Activated CD4-positive, alpha-beta T cell treated with anti-CD3 and anti-CD28 coated beads, Interleukin-2, amount 10 ng/mL, durations not matched to agents 24 days and 14 days (primary cell): ENCODE measurements at regions not wholly inside any gene's neighbourhood (a gene's known extent, or its start where the extent isn't known, plus 50 kb on each side); places are given as distances from the start of the nearest gene placed in this dataset.
"Not testable (repeated sequence)": the region's sequence is repeated elsewhere in the genome, so short reads cannot be mapped to it uniquely, and the experiment has no call there.

Source experiments
- DNase-seq: peaks from one replicate; pipeline ENCODE4 v3.0.0; 2022
- H3K27ac Mint-ChIP-seq: one replicate; pipeline ENCODE4 v1.8.0; 2022; ENCODE audit warnings: mild to moderate bottlenecking, mixed read lengths
- H3K27me3 Mint-ChIP-seq: one replicate; pipeline ENCODE4 v1.8.0; 2022; ENCODE audit warnings: mixed read lengths
- H3K36me3 Mint-ChIP-seq: one replicate; pipeline ENCODE4 v1.8.0; 2022; ENCODE audit warnings: low read depth, mild to moderate bottlenecking, mixed read lengths
- H3K4me1 Mint-ChIP-seq: one replicate; pipeline ENCODE4 v1.8.0; 2021; ENCODE audit warnings: mixed read lengths
- H3K4me3 Mint-ChIP-seq: one replicate; pipeline ENCODE4 v1.8.0; 2022; ENCODE audit warnings: mild to moderate bottlenecking, moderate library complexity, mixed read lengths
- H3K9me3 Mint-ChIP-seq: one replicate; pipeline ENCODE4 v1.8.0; 2021; ENCODE audit warnings: mixed read lengths
- intact Hi-C: fragments of 100-400 bp; cut with micrococcal nuclease; formaldehyde crosslinking; loops from one replicate; pipeline ENCODE4 v1.15.1; 2023

- peaks cover 18% of the 10 kb centered on the region for H3K27me3 Mint-ChIP-seq
- intact Hi-C loops, H3K9me3 Mint-ChIP-seq, H3K27ac Mint-ChIP-seq, DNase-seq, H3K4me1 Mint-ChIP-seq, H3K4me3 Mint-ChIP-seq, H3K36me3 Mint-ChIP-seq: not testable (repeated sequence)
Measured at GRCh38 chr22:49453019-49453418, 374.7 kb downstream of the BRD1 start.

DNA sequence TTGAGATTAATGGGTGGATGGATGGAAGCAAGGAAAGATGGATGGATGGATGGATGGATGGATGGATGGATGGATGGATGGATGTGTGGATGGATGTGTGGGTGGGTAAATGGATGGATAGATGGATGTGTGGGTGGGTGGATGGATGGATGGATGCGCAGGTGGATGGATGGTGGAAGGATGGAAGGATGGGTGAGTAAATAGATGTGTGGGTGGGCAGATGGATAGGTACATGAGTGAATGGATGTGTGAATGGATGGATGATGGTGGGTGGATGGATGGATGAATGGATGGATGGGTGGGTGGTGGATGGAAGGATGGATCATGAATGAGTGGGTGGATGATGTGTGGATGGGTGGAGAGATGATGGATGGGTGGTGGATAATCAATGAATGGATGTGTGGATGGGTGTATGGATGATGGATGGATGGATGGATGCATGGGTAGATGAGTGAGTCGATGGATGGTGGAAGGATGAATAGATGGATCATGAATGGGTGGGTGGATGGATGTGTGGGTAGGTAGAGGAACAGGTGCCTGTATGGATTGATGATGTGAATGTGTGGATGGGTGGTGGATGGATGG lies 375.2 kb downstream of the BRD1 start:
- peaks cover 18% of the 10 kb centered on the region for H3K27me3 Mint-ChIP-seq
- no peaks in the 10 kb centered on the region for H3K36me3 Mint-ChIP-seq
- H3K9me3 Mint-ChIP-seq, result no peaks in the 10 kb centered on the region
- DNase-seq, result no peak
- no peak overlapping the region for H3K4me3 Mint-ChIP-seq
- intact Hi-C loops, result no loop called here
- no peaks in the 10 kb centered on the region for H3K4me1 Mint-ChIP-seq
- no peak overlapping the region for H3K27ac Mint-ChIP-seq

DNA sequence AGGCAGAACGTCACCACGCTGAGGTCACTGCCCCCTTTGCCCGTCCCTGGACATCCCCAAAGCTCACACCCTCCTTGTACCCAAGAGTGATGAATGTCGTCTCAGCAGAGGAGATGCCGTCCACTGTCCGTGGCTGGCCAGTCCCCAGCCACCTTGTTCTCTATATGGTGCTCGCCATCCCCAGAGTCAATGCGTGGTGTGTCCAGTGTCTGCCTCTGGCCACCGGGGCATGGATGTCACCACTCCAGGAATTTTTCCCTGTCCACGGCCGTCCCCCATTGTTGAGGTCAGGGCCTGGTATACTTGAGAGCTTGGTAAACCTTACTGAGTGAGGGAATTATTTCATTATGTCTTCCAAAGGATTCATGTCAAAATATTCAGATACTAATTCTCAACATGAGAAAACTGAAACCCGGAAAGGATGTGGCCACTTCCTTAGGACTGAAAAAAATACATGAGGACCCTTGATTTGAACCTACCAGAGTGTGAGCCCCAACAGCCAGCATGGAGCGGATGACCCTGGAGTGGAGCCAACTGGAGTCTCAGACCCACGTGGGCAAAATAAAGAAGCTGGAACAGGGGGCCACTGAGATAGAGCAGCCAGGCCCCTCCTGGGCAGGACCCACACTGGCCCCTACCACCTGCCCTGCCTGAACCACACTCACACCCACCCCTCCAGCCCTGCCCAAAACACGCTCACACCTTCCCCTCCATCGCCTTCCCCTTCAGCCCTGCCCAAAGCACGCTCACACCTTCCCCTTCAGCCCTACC lies 376.4 kb downstream of the BRD1 start:
- intact Hi-C loops, result no loop called here

GRCh38 chr22:49450498-49450897 lies 377.2 kb downstream of the BRD1 start:
- peaks cover 18% of the 10 kb centered on the region for H3K27me3 Mint-ChIP-seq
- H3K4me3 Mint-ChIP-seq, result no peak overlapping the region
- peaks cover 2% of the 10 kb centered on the region for H3K4me1 Mint-ChIP-seq
- DNase-seq, result no peak
- no peaks in the 10 kb centered on the region for H3K36me3 Mint-ChIP-seq
- no peaks in the 10 kb centered on the region for H3K9me3 Mint-ChIP-seq
- no peak overlapping the region for H3K27ac Mint-ChIP-seq
- intact Hi-C loops, result no loop called here

More for the DNA sequence above, 376.4 kb downstream of the BRD1 start:
- no peak overlapping the region for H3K27ac Mint-ChIP-seq
- H3K4me3 Mint-ChIP-seq, result no peak overlapping the region
- peaks cover 18% of the 10 kb centered on the region for H3K27me3 Mint-ChIP-seq
- no peaks in the 10 kb centered on the region for H3K36me3 Mint-ChIP-seq
- peaks cover 2% of the 10 kb centered on the region for H3K4me1 Mint-ChIP-seq
- no peaks in the 10 kb centered on the region for H3K9me3 Mint-ChIP-seq
- DNase-seq, result no peak

- intact Hi-C loops, result no loop called here
- Mint-ChIP-seq H3K4me1 (peaks cover 2% of the 10 kb centered on the region), H3K9me3 (no peaks in the 10 kb centered on the region), H3K4me3 (no peak overlapping the region), H3K27me3 (peaks cover 18% of the 10 kb centered on the region), H3K27ac (no peak overlapping the region), H3K36me3 (no peaks in the 10 kb centered on the region)
- no peak for DNase-seq
Measured at GRCh38 chr22:49449811-49450446, 377.7 kb downstream of the BRD1 start.

- Mint-ChIP-seq H3K27ac (no peak overlapping the region), H3K9me3 (no peaks in the 10 kb centered on the region), H3K4me1 (peaks cover 2% of the 10 kb centered on the region), H3K4me3 (no peak overlapping the region), H3K27me3 (peaks cover 18% of the 10 kb centered on the region), H3K36me3 (no peaks in the 10 kb centered on the region)
- DNase-seq, result no peak
- intact Hi-C loops, result no loop called here
Measured at GRCh38 chr22:49449377-49449776, 378.3 kb downstream of the BRD1 start.

GRCh38 chr22:49448526-49448925 lies 379.1 kb downstream of the BRD1 start:
- H3K9me3 Mint-ChIP-seq, result no peaks in the 10 kb centered on the region
- H3K36me3 Mint-ChIP-seq, result no peaks in the 10 kb centered on the region
- H3K4me1 Mint-ChIP-seq, result peaks cover 2% of the 10 kb centered on the region
- peaks cover 18% of the 10 kb centered on the region for H3K27me3 Mint-ChIP-seq
- DNase-seq, result no peak
- H3K27ac Mint-ChIP-seq, result no peak overlapping the region
- intact Hi-C loops, result no loop called here
- H3K4me3 Mint-ChIP-seq, result no peak overlapping the region

GRCh38 chr22:49447837-49448236 lies 379.8 kb downstream of the BRD1 start:
- Mint-ChIP-seq H3K4me3 (no peak overlapping the region), H3K4me1 (peaks cover 2% of the 10 kb centered on the region), H3K9me3 (no peaks in the 10 kb centered on the region), H3K27me3 (peaks cover 18% of the 10 kb centered on the region), H3K27ac (no peak overlapping the region), H3K36me3 (no peaks in the 10 kb centered on the region)
- no peak for DNase-seq
- intact Hi-C loops, result no loop called here

GRCh38 chr22:49446759-49447710 lies 380.6 kb downstream of the BRD1 start:
- no peaks in the 10 kb centered on the region for H3K36me3 Mint-ChIP-seq
- H3K4me1 Mint-ChIP-seq, result peaks cover 2% of the 10 kb centered on the region
- H3K27me3 Mint-ChIP-seq, result peaks cover 18% of the 10 kb centered on the region
- no peak for DNase-seq
- intact Hi-C loops, result no loop called here
- no peak overlapping the region for H3K4me3 Mint-ChIP-seq
- no peaks in the 10 kb centered on the region for H3K9me3 Mint-ChIP-seq
- H3K27ac Mint-ChIP-seq, result no peak overlapping the region

- intact Hi-C loops, result no loop called here
- Mint-ChIP-seq H3K36me3 (no peaks in the 10 kb centered on the region), H3K4me1 (peaks cover 2% of the 10 kb centered on the region), H3K27ac (peak overlapping the region; percentile 39), H3K9me3 (no peaks in the 10 kb centered on the region), H3K27me3 (peaks cover 18% of the 10 kb centered on the region), H3K4me3 (no peak overlapping the region)
- DNase-seq, result no peak
Measured at GRCh38 chr22:49446145-49446758, 381.4 kb downstream of the BRD1 start.

DNA sequence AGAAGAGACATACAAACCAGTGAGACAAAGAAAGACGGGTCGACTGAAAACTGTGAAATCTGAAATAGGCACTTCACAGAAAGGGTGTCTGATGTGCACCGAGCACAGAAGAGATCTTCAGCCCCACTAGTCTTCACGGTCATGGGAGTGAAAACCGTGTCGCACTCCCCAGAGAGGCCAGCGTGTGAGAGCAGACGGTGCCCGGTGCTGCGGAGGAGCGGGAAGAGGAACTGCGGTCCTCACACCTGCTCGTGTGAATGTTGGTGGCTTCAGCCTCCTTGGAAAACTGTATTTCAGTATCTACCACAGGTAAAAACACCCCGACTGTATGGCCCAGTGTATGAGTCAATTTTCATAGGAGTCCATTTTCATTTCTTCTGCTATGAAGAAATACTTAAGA lies 382.9 kb downstream of the BRD1 start:
- no peak overlapping the region for H3K4me3 Mint-ChIP-seq
- no peak for DNase-seq
- H3K36me3 Mint-ChIP-seq, result no peaks in the 10 kb centered on the region
- intact Hi-C loops, result no loop called here
- H3K27ac Mint-ChIP-seq, result no peak overlapping the region
- H3K27me3 Mint-ChIP-seq, result peaks cover 4% of the 10 kb centered on the region
- H3K4me1 Mint-ChIP-seq, result peaks cover 2% of the 10 kb centered on the region
- H3K9me3 Mint-ChIP-seq, result no peaks in the 10 kb centered on the region

GRCh38 chr22:49440931-49441330 lies 386.7 kb downstream of the BRD1 start:
- intact Hi-C loops, result no loop called here
- no peak for DNase-seq
- H3K4me3 Mint-ChIP-seq, result no peak overlapping the region
- no peaks in the 10 kb centered on the region for H3K4me1 Mint-ChIP-seq
- H3K36me3 Mint-ChIP-seq, result no peaks in the 10 kb centered on the region
- no peaks in the 10 kb centered on the region for H3K27me3 Mint-ChIP-seq
- no peaks in the 10 kb centered on the region for H3K9me3 Mint-ChIP-seq
- no peak overlapping the region for H3K27ac Mint-ChIP-seq

DNA sequence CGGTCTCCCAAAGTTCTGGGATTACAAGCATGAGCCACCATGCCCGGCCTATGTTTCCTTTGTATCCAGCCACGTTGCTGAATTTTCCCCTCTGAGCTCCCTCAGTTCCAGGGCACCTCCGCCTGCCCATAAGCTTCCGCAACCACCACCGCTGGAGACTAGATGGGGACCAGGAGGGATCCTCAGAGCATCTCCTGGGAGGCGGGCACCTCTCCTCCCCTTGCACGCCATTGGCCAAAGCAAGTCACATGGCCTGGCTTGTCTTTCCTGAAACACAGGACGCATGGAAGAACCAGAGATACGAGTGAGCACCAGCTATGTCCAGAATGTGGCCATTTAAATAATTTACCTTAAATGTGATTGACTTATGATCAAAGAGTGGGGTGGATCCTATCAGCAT lies 388.3 kb downstream of the BRD1 start:
- intact Hi-C loops, result no loop called here
- Mint-ChIP-seq H3K4me3 (no peak overlapping the region), H3K9me3 (no peaks in the 10 kb centered on the region), H3K27me3 (no peaks in the 10 kb centered on the region), H3K27ac (no peak overlapping the region), H3K4me1 (no peaks in the 10 kb centered on the region), H3K36me3 (no peaks in the 10 kb centered on the region)
- DNase-seq, result no peak
